ENCODE measurements at regions not wholly inside any gene's neighbourhood (a gene's known extent, or its start where the extent isn't known, plus 50 kb on each side); places are given as distances from the start of the nearest gene placed in this dataset.
A peak's percentile ranks its signal among the peaks of the same experiment; 100 is the strongest.

- no peaks in the 10 kb centered on the region for H3K27me3 ChIP-seq (ENCODE audit: control insufficient read depth, insufficient read depth, low read length, poor library complexity, severe bottlenecking)
- peak; percentile 35 for DNase-seq
- H3K4me3 ChIP-seq (ENCODE audit: low read length) = no peak overlapping the region
- no peak overlapping the region for H3K9ac ChIP-seq (ENCODE audit: extremely low read depth, low read length, poor library complexity, severe bottlenecking)
- no peak overlapping the region for H3K27ac ChIP-seq (ENCODE audit: low read depth, low read length)
- no peaks in the 10 kb centered on the region for H3K9me3 ChIP-seq (ENCODE audit: control insufficient read depth, low read length)
- peaks cover 20% of the 10 kb centered on the region for H3K4me1 Mint-ChIP-seq
- no peaks in the 10 kb centered on the region for H3K36me3 Mint-ChIP-seq (ENCODE audit: low read depth)
- H3K4me3 Mint-ChIP-seq = no peak overlapping the region
- H3K27ac Mint-ChIP-seq = no peak overlapping the region
- no peaks in the 10 kb centered on the region for H3K36me3 ChIP-seq (ENCODE audit: control insufficient read depth, insufficient read depth, low read length)
- TF ChIP-seq CTCF (conservative IDR thresholded peaks at IDR 0.05) = no peak
- H3K9me3 Mint-ChIP-seq = peaks cover 10% of the 10 kb centered on the region
- 66 to 74% methylated on average over 4 to 5 of the region's 5 CpGs for WGBS, 2 experiments (ENCODE audit: insufficient coverage in 1 of 2, insufficient read length in 1 of 2)
- H3K27me3 Mint-ChIP-seq (ENCODE audit: insufficient read depth) = peaks cover 8% of the 10 kb centered on the region
- no peaks in the 10 kb centered on the region for H3K4me1 ChIP-seq (ENCODE audit: control insufficient read depth, insufficient read depth, low read length)
Observed at GRCh38 chr2:8452296-8452695, 229.6 kb upstream of the ID2 start.

DNA sequence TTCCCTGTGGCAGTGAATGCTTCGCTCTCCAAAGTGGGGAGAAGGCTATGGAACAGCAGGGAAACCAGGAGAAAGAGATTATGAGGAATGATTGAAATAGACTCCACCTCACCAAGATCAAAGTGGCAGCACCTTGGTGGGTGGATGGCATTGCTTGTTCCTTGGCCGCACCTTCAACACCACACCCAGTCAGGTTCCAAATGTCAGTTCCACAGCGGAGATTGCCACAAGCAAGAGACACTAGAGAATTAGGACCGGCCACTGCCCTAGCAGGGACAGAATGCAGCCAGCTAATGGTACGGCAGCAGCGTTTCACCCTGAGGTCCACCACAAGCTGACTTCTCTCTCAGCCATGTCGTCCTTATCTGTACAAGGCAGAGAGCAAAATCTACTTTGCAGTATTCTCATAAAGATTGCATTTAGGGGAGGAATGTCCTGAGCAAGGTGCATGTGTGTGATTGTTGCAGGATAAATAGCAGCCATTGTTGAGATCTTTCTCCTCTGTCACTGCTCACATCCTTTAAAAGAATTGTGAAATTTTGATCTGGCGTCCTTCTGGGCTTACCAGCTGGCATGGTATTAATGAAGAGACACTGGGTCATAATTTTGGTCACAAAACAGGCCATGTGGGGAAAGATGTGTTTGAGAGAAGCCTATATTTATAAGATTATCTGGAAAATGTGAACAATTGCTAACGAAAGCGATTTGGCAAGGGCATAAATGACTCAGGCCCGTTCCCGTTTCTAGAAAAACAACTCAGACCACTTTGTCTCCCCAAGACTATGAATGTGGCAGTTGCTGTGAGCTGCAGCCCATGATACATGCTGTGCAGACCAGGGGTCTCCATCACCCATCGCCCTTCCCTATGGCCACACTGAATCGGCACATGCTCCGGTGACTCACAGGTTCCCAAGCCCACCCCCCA is 228.6 kb upstream of the ID2 start:
- WGBS, 2 experiments (ENCODE audit: insufficient coverage in 1 of 2, insufficient read length in 1 of 2) = 93 to 94% methylated on average over 11 to 15 of the region's 15 CpGs
- peaks cover 24% of the 10 kb centered on the region for H3K4me1 Mint-ChIP-seq
- peaks cover 2% of the 10 kb centered on the region for H3K4me1 ChIP-seq (ENCODE audit: control insufficient read depth, insufficient read depth, low read length)
- no peak overlapping the region for H3K4me3 ChIP-seq (ENCODE audit: low read length)
- H3K36me3 ChIP-seq (ENCODE audit: control insufficient read depth, insufficient read depth, low read length) = no peaks in the 10 kb centered on the region
- no peak overlapping the region for H3K4me3 Mint-ChIP-seq
- H3K27ac ChIP-seq (ENCODE audit: low read depth, low read length) = no peak overlapping the region
- no peak for TF ChIP-seq CTCF (conservative IDR thresholded peaks at IDR 0.05)
- no peak overlapping the region for H3K27ac Mint-ChIP-seq
- H3K36me3 Mint-ChIP-seq (ENCODE audit: low read depth) = no peaks in the 10 kb centered on the region
- no peaks in the 10 kb centered on the region for H3K9me3 ChIP-seq (ENCODE audit: control insufficient read depth, low read length)
- peak; percentile 20 for DNase-seq
- no peak overlapping the region for H3K9ac ChIP-seq (ENCODE audit: extremely low read depth, low read length, poor library complexity, severe bottlenecking)
- peaks cover 10% of the 10 kb centered on the region for H3K9me3 Mint-ChIP-seq
- H3K27me3 Mint-ChIP-seq (ENCODE audit: insufficient read depth) = peaks cover 8% of the 10 kb centered on the region
- no peaks in the 10 kb centered on the region for H3K27me3 ChIP-seq (ENCODE audit: control insufficient read depth, insufficient read depth, low read length, poor library complexity, severe bottlenecking)

DNA sequence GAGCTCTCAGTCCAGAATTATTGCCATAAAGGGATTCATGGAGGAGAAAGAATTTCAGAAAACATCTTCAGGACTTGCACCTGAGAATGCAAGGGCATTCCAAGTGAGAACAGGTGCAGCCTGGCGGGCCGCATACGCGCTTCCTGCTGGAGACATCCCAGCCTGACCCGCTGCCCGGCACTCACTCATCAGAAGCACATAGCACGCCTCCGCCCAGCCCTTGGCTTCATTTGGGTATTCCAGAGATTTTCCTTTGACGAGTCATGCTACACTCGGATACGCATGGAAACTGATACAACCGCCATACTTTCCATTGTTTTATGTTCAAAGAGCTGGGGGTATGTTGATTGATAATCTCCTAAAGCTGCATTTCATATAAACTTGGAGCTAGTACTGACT is 228.0 kb upstream of the ID2 start:
- Mint-ChIP-seq H3K27ac (no peak overlapping the region), H3K4me1 (peaks cover 23% of the 10 kb centered on the region), H3K9me3 (peaks cover 10% of the 10 kb centered on the region), H3K27me3 (ENCODE audit: insufficient read depth) (peaks cover 8% of the 10 kb centered on the region), H3K36me3 (ENCODE audit: low read depth) (no peaks in the 10 kb centered on the region), H3K4me3 (no peak overlapping the region)
- H3K27me3 ChIP-seq (ENCODE audit: control insufficient read depth, insufficient read depth, low read length, poor library complexity, severe bottlenecking) = no peaks in the 10 kb centered on the region
- TF ChIP-seq CTCF (conservative IDR thresholded peaks at IDR 0.05) = no peak
- H3K27ac ChIP-seq (ENCODE audit: low read depth, low read length) = no peak overlapping the region
- no peak overlapping the region for H3K4me3 ChIP-seq (ENCODE audit: low read length)
- no peak overlapping the region for H3K9ac ChIP-seq (ENCODE audit: extremely low read depth, low read length, poor library complexity, severe bottlenecking)
- no peaks in the 10 kb centered on the region for H3K36me3 ChIP-seq (ENCODE audit: control insufficient read depth, insufficient read depth, low read length)
- 90 to 94% methylated on average over 9 to 12 of the region's 12 CpGs for WGBS, 2 experiments (ENCODE audit: insufficient coverage in 1 of 2, insufficient read length in 1 of 2)
- peaks cover 4% of the 10 kb centered on the region for H3K4me1 ChIP-seq (ENCODE audit: control insufficient read depth, insufficient read depth, low read length)
- DNase-seq = peak; percentile 32
- H3K9me3 ChIP-seq (ENCODE audit: control insufficient read depth, low read length) = no peaks in the 10 kb centered on the region

All from endodermal cell (in vitro differentiated cells).